ENCODE measurements at regions not wholly inside any gene's neighbourhood (a gene's known extent, or its start where the extent isn't known, plus 50 kb on each side); places are given as distances from the start of the nearest gene placed in this dataset.

DNA sequence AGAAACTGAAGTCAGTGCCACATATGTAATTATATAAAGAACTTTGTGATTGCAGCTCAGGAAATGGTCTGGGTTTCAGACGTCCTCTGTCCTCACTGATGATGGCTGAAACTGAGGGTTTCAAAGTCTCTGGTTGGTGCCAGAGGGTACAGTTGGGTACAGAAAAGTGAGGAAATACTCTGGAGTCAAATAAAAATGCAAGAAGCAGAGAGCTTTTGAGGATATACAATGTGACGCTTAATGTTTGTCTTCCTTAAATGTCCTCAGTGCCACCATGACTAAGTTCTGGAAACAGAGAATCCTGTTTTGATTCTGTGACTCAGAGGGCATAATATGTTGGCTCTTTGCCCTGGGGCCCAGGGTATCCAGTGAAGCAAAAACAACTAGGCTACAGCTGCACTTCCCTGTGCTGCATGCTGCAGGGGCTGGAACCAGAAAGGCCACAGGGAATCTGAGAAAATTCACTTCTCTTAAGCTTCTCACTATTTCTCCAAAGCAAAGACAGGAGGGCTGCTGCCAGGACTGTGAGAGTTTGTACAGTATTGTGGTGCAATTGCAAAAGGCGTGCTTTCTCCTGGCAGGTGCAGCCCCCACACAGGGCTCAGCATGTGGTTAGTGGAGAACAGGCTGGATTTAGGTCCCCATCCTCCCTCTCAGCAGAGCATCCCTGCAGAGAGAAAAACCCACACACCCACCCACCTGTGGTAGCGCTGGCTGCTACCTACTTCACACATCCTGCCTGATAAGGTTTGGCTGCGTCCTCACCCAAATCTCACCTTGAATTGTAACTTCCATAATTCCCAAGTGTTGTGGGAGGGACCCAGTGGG is 169.5 kb upstream of the SVIL start:
- Mint-ChIP-seq H3K4me3 (no peak overlapping the region), H3K27ac (no peak overlapping the region), H3K27me3 (peaks cover 25% of the 10 kb centered on the region), H3K36me3 (no peaks in the 10 kb centered on the region), H3K4me1 (ENCODE audit: low read depth) (peaks cover 10% of the 10 kb centered on the region), H3K9me3 (no peaks in the 10 kb centered on the region)
- ChIA-PET CTCF (no interaction called here), POLR2A (interaction anchor here (0.6 to 1.0 kb wide), 2 partner anchors 120 to 135 kb away, joined by 3 read pairs; no protein-coding TSS in a partner anchor)
- DNase-seq: peak; percentile 36
- intact Hi-C loops (cut with micrococcal nuclease): no loop called here

GRCh38 chr10:29802171-29802570 is 167.4 kb upstream of the SVIL start:
- H3K9me3 Mint-ChIP-seq: no peaks in the 10 kb centered on the region
- DNase-seq: no peak
- intact Hi-C loops (cut with micrococcal nuclease): no loop called here
- ChIA-PET CTCF (no interaction called here), POLR2A (no interaction called here)
- peaks cover 21% of the 10 kb centered on the region for H3K27me3 Mint-ChIP-seq
- H3K36me3 Mint-ChIP-seq: no peaks in the 10 kb centered on the region
- H3K27ac Mint-ChIP-seq: no peak overlapping the region
- no peak overlapping the region for H3K4me3 Mint-ChIP-seq
- H3K4me1 Mint-ChIP-seq (ENCODE audit: low read depth): peaks cover 10% of the 10 kb centered on the region

DNA sequence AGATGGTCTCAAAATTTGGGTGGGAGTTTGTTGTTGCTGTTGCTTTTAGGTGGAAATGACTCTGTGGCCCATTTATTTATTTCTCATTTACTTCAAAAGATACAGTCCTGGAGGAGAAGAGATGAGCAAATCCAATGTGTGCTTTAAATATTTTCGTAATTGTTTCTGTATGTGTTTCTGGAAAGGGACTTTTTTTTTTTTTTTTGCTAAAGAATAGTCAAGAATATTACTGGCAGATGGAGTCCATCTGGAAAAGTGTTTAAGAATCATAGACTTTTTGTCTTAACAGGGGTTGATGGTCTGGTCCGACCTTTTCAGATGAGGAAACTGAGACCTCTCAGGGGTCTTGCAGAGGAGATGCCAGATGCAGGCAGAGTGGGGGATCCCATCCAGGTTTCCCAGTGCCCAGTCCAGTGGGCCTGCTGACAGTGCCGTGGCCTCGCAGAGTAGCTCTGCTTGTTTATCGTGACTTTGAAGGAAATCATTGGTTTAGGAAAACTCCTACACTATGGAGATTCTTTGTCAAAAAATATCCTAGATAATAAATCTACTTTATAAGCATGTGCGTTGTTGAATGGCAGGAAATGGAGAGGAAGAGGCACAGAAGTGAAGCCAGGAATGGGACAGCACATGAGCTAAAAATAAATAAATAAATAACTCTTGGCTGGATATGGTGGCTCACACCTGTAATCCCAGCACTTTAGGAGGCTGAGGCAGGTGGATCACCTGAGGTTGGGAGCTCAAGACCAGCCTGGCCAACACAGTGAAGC is 164.3 kb upstream of the SVIL start:
- DNase-seq: no peak
- Mint-ChIP-seq H3K27me3 (peaks cover 13% of the 10 kb centered on the region), H3K27ac (no peak overlapping the region), H3K36me3 (no peaks in the 10 kb centered on the region), H3K4me3 (no peak overlapping the region), H3K9me3 (no peaks in the 10 kb centered on the region), H3K4me1 (ENCODE audit: low read depth) (peaks cover 4% of the 10 kb centered on the region)
- ChIA-PET CTCF (no interaction called here), POLR2A (no interaction called here)
- intact Hi-C loops (cut with micrococcal nuclease): no loop called here

DNA sequence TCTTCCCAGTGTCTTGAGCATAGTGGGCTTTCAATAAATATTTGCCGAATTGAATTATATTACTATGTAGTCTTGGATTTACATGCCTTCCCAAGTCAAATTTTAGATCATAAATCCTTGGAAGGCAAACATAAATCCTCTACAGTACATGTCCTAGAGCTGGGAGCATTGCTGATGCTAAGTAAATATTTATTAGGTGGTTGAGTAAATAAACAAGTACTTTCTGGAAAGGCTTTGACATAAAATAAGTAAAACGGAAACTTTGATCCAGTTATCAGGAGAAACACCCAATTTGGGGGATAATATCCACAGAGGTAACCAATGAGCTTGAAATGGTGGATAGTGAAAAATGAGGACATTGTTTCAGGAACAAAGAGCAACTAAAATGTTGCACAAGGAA is 162.8 kb upstream of the SVIL start:
- DNase-seq: no peak
- ChIA-PET CTCF (no interaction called here), POLR2A (no interaction called here)
- no peaks in the 10 kb centered on the region for H3K4me1 Mint-ChIP-seq (ENCODE audit: low read depth)
- H3K27ac Mint-ChIP-seq: no peak overlapping the region
- H3K36me3 Mint-ChIP-seq: no peaks in the 10 kb centered on the region
- no peaks in the 10 kb centered on the region for H3K9me3 Mint-ChIP-seq
- no peak overlapping the region for H3K4me3 Mint-ChIP-seq
- intact Hi-C loops (cut with micrococcal nuclease): no loop called here
- peaks cover 8% of the 10 kb centered on the region for H3K27me3 Mint-ChIP-seq

DNA sequence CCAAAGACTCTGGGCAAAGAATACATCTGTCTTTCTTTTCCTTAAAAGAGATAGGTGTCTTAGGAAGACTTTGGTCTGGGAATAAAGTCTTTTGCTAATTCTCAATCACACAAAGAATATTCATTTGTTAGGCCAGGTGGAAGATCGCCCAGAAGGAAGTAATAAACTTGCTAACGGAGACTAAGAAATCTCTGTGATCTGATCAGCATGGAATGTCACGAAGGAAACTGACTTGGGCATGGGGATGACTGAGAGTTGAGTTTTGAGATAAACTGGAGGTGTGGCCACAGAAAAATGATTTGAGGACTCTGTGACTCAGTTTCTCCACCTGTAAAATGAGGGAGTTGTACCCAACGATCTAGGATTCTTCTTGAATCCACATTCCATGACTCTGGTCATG is 161.1 kb upstream of the SVIL start:
- H3K36me3 Mint-ChIP-seq: no peaks in the 10 kb centered on the region
- no peak overlapping the region for H3K4me3 Mint-ChIP-seq
- CTCF ChIA-PET: no interaction called here
- H3K9me3 Mint-ChIP-seq: no peaks in the 10 kb centered on the region
- POLR2A ChIA-PET: no interaction called here
- H3K27ac Mint-ChIP-seq: no peak overlapping the region
- H3K4me1 Mint-ChIP-seq (ENCODE audit: low read depth): no peaks in the 10 kb centered on the region
- intact Hi-C loops (cut with micrococcal nuclease): no loop called here
- peaks cover 3% of the 10 kb centered on the region for H3K27me3 Mint-ChIP-seq
- DNase-seq: no peak

DNA sequence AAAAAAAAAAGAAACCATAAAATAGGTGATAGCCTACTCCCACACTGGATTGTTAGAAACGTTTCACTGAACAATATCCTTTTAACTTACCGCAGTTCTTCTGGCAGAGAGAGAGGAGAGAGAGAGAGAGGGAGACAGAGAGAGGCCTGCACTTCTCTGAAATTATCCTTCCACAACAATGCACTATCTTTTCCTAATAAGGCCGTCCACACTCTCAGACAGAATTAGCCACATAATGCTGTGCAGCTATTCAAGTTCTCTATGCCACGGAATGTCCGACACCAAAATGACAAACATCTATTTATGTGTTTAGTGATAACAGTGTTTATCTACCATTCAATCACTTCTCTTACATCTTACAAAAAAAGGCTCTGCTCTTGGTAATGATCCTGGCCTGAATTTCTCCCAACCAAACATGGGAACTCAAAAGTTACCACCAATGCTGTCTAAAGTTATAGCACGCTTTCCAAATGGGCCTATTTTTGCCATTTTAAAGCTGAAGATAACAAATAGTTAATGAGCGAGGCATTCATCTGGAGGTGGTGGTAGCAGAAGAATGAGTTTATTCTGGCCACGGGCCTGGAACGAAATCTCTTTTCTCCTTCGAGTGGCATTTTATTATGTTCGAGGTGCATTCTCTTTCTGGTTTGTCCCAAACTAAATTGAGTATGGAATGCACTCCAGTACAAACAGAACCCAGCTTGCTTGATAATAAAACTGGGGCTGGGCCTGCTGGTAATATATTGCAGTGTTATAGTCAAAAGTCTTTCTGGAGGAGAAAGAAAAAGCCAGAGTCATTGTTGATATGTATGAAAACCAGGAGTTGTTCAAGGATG is 160.2 kb upstream of the SVIL start:
- intact Hi-C loops (cut with micrococcal nuclease): no loop called here
- Mint-ChIP-seq H3K27ac (no peak overlapping the region), H3K9me3 (no peaks in the 10 kb centered on the region), H3K4me3 (no peak overlapping the region), H3K4me1 (ENCODE audit: low read depth) (no peaks in the 10 kb centered on the region), H3K27me3 (peaks cover 3% of the 10 kb centered on the region), H3K36me3 (no peaks in the 10 kb centered on the region)
- no peak for DNase-seq
- POLR2A ChIA-PET: no interaction called here
- CTCF ChIA-PET: no interaction called here

DNA sequence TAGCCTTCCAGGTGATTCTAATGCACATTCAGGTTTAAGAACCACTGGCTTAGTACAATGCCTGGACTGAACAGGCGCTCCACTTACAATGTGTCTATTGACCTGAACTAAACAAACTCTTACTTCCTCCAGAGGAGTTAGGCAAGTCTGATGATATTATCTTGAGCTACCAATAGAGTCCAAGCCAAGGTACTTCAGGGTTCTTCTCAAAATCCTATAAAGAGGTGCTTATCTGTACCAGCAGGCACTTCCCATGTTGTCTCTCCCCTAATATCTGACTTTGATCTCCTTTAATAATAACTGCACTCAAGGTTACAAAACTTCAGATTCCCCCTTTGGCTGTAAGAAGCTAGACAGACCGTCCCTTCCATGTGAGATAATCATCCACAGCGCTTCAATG is 157.0 kb upstream of the SVIL start:
- Mint-ChIP-seq H3K27me3 (peaks cover 8% of the 10 kb centered on the region), H3K36me3 (no peaks in the 10 kb centered on the region), H3K9me3 (peaks cover 4% of the 10 kb centered on the region), H3K4me3 (no peak overlapping the region), H3K27ac (no peak overlapping the region), H3K4me1 (ENCODE audit: low read depth) (no peaks in the 10 kb centered on the region)
- intact Hi-C loops (cut with micrococcal nuclease): no loop called here
- ChIA-PET POLR2A (no interaction called here), CTCF (no interaction called here)
- DNase-seq: no peak

GRCh38 chr10:29790207-29790606 is 155.4 kb upstream of the SVIL start:
- POLR2A ChIA-PET: no interaction called here
- H3K4me1 Mint-ChIP-seq (ENCODE audit: low read depth): no peaks in the 10 kb centered on the region
- no peaks in the 10 kb centered on the region for H3K36me3 Mint-ChIP-seq

GRCh38 chr10:29788113-29788512 is 153.3 kb upstream of the SVIL start:
- ChIA-PET POLR2A (no interaction called here), CTCF (no interaction called here)
- no peak for DNase-seq
- peaks cover 9% of the 10 kb centered on the region for H3K27me3 Mint-ChIP-seq
- intact Hi-C loops (cut with micrococcal nuclease): no loop called here
- no peak overlapping the region for H3K27ac Mint-ChIP-seq
- no peaks in the 10 kb centered on the region for H3K4me1 Mint-ChIP-seq (ENCODE audit: low read depth)
- peaks cover 4% of the 10 kb centered on the region for H3K9me3 Mint-ChIP-seq
- H3K4me3 Mint-ChIP-seq: no peak overlapping the region
- H3K36me3 Mint-ChIP-seq: no peaks in the 10 kb centered on the region

More at GRCh38 chr10:29790207-29790606, 155.4 kb upstream of the SVIL start:
- Mint-ChIP-seq H3K9me3 (peaks cover 4% of the 10 kb centered on the region), H3K27ac (no peak overlapping the region), H3K27me3 (peaks cover 8% of the 10 kb centered on the region), H3K4me3 (no peak overlapping the region)
- CTCF ChIA-PET: no interaction called here
- DNase-seq: no peak
- intact Hi-C loops (cut with micrococcal nuclease): no loop called here

DNA sequence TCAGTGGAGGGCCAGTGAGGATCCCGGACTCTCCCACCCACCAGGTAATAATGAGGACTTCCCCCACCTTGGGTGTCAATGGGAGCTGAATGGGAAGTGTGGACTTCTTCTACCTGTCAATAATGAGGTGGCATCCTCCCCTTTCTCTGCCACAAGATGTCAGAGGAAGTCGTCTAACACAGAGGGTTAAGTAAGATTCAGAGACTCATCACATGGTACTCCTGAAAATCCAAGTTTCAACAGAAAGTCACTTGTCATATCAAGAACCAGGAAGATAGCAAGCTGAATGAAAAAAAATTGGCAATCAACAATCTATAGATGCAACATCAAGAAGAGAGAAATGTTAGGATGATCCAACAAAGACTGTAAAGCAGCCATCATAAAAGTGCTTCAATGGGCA is 150.9 kb upstream of the SVIL start:
- no peak for DNase-seq
- Mint-ChIP-seq H3K4me3 (no peak overlapping the region), H3K27ac (no peak overlapping the region), H3K27me3 (peaks cover 12% of the 10 kb centered on the region), H3K9me3 (peaks cover 4% of the 10 kb centered on the region), H3K4me1 (ENCODE audit: low read depth) (no peaks in the 10 kb centered on the region), H3K36me3 (no peaks in the 10 kb centered on the region)
- POLR2A ChIA-PET: no interaction called here
- intact Hi-C loops (cut with micrococcal nuclease): no loop called here
- CTCF ChIA-PET: no interaction called here

DNA sequence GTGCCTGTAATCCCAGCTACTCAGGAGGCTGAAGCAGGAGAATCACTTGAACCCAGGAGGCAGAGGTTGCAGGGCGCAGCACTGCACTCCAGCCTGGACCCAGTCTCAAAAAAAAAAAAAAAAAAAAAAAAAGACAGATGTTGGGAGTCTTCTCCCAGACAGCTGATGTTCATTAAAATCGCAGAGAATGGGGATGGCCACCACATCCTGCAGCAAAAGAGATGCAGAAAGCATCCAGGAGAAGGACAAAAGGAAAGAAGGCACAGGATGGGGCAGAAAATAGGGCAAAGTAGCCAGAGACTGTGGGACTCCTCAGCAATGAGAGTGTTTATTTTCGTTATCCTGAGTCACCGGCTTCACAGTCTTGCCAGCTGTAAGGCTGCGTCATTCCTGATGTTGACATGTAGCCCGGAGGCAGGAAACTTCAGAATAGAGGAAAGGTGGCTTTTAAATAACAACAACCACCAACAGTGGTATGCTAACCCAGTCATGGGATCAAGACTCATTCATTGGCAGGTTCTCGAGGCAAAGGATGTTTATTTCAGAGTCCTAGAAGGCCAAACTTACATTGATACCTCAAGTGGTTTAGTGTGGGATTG is 149.5 kb upstream of the SVIL start:
- Mint-ChIP-seq H3K27ac (no peak overlapping the region), H3K27me3 (peaks cover 12% of the 10 kb centered on the region), H3K9me3 (peaks cover 4% of the 10 kb centered on the region), H3K4me1 (ENCODE audit: low read depth) (no peaks in the 10 kb centered on the region), H3K4me3 (no peak overlapping the region), H3K36me3 (no peaks in the 10 kb centered on the region)
- intact Hi-C loops (cut with micrococcal nuclease): no loop called here
- ChIA-PET CTCF (no interaction called here), POLR2A (no interaction called here)
- DNase-seq: no peak

DNA sequence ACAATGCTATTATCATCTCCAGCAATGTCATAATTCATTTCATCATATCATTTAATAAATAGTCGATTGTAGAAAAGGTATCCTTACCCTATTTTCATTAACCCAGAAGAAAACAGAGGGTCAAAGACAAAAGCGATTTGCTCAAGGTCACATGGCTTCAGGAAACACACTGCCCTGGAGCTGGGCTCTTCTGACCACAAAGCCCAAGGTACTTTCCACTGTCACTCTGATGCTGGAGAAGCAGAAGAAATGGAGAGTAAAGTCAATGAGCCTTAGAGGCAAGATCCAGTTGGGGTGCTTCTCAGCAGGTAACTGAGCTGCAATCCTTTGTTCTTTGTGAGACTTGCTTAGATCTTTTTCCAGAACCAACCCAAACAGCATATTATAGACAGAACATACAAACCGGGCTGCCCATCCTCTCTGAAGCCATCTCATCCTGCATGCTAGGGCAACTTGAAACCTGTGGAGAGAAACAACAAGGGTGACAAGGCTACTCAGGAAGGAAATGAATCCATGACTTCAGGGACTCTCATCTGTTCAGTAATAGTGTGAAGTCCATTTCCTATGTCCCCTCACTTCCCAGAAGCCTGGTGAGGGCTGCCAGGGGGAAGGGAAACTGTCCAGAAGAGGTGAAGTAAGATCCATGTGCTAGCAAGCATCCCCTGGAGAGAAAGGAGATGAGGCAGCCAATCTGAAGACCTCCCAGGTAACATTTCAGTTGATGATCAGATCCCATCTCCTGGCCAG is 148.6 kb upstream of the SVIL start:
- Mint-ChIP-seq H3K4me1 (ENCODE audit: low read depth) (no peaks in the 10 kb centered on the region), H3K36me3 (no peaks in the 10 kb centered on the region), H3K27ac (no peak overlapping the region), H3K4me3 (no peak overlapping the region), H3K9me3 (peaks cover 2% of the 10 kb centered on the region), H3K27me3 (peaks cover 13% of the 10 kb centered on the region)
- CTCF ChIA-PET: no interaction called here
- DNase-seq: no peak
- intact Hi-C loops (cut with micrococcal nuclease): no loop called here
- POLR2A ChIA-PET: no interaction called here

Data from activated CD4-positive, alpha-beta memory T cell treated with anti-CD3 and anti-CD28 coated beads for 36 hours (primary cell).